ENCODE measurements at regions not wholly inside any gene's neighbourhood (a gene's known extent, or its start where the extent isn't known, plus 50 kb on each side); places are given as distances from the start of the nearest gene placed in this dataset.

DNA sequence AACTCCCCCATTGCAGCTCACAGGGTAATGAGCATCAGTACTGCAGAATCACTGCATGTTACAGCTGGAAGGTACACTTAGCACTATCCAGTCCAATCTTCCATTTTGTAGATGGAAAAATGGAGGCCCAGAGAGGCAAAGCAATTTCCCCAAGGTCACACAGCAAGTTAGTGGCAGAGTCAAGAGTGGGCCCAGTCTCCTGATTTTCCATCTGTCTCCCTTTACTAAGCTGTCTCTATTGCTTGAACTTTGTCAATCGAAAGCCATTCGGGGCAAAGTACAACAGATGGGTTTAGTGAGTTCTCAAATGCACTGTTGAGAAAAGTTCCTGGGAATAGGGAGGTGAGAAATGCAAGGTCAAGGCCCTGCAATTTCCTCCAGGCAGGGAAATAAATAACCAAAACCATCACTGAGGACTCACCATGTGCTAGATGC is 50.4 kb upstream of the IFFO2 start:
- no peaks in the 10 kb centered on the region for H3K79me2 ChIP-seq (ENCODE audit: insufficient read depth, low read depth)
- no peak overlapping the region for H2AFZ ChIP-seq (ENCODE audit: low read depth)
- no peaks in the 10 kb centered on the region for H3K36me3 ChIP-seq (ENCODE audit: insufficient read depth)
- no peaks in the 10 kb centered on the region for H3K4me1 ChIP-seq (ENCODE audit: low read depth, poor library complexity, severe bottlenecking)
- no peak overlapping the region for H3K4me3 ChIP-seq (IDR thresholded peaks at IDR 0.05; ENCODE audit: insufficient read depth, low read depth, low read length)
- no peak overlapping the region for H3K27ac ChIP-seq
- H3K9ac ChIP-seq: no peak overlapping the region
- H3K27me3 ChIP-seq (ENCODE audit: insufficient read depth, low read depth): peaks cover 46% of the 10 kb centered on the region
- no peaks in the 10 kb centered on the region for H4K20me1 ChIP-seq (ENCODE audit: insufficient read depth)
- no peak overlapping the region for H3K4me2 ChIP-seq
- TF ChIP-seq, protein P1, sequence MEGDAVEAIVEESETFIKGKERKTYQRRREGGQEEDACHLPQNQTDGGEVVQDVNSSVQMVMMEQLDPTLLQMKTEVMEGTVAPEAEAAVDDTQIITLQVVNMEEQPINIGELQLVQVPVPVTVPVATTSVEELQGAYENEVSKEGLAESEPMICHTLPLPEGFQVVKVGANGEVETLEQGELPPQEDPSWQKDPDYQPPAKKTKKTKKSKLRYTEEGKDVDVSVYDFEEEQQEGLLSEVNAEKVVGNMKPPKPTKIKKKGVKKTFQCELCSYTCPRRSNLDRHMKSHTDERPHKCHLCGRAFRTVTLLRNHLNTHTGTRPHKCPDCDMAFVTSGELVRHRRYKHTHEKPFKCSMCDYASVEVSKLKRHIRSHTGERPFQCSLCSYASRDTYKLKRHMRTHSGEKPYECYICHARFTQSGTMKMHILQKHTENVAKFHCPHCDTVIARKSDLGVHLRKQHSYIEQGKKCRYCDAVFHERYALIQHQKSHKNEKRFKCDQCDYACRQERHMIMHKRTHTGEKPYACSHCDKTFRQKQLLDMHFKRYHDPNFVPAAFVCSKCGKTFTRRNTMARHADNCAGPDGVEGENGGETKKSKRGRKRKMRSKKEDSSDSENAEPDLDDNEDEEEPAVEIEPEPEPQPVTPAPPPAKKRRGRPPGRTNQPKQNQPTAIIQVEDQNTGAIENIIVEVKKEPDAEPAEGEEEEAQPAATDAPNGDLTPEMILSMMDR (conservative IDR thresholded peaks at IDR 0.05; ENCODE audit: low read depth, low read length): no peak

Measured in KMS-11 (cell line).